K562 (cell line): ENCODE measurements at regions not wholly inside any gene's neighbourhood (a gene's known extent, or its start where the extent isn't known, plus 50 kb on each side); places are given as distances from the start of the nearest gene placed in this dataset.

Source experiments
- ATAC-seq: fragments of 200-7000 bp; cut with Tn5 transposase; 3 replicates; pipeline ENCODE4 v1.9.1; 2020; ENCODE audit warnings: moderate library complexity
- BruUV-seq: library from RNA; stranded (reverse); fragments of 400-500 nt; replicated peaks from 2 replicates; lab custom pipeline; 2021; lab: Mats Ljungman, UMichigan
- CTCF ChIA-PET: fragments of 300-600 bp; formaldehyde crosslinking; extraction: SDS; loops from one replicate; lab custom pipeline; 2021; ENCODE audit warnings: low intra/inter-chr PET ratio; lab: Yijun Ruan, JAX
- POLR2A ChIA-PET: fragments of 300-600, 350-650 bp; sonication (Branson Sonifier 250); formaldehyde crosslinking; extraction: SDS; loops from one replicate; lab custom pipeline; 2021; ENCODE audit warnings: antibody characterized with exemption, inconsistent platforms; lab: Yijun Ruan, JAX
- DNase-seq, 4 experiments: peaks; one replicate each; pipeline versions ENCODE4 v3.0.0 to v3.0.0-alpha.2; 2011 to 2018; ENCODE audit warnings: low spot score in 3 of 4, mixed read lengths in 3 of 4; ENCODE audit errors: extremely low read depth in 1 of 4
- FAIRE-seq: peaks from 2 replicates; lab custom pipeline; 2011; peaks lifted over from hg19 to GRCh38; lab: Jason Lieb, UNC
- H2AFZ ChIP-seq: 2 replicates; pipeline ENCODE4 v1.6.0; 2011; ENCODE audit warnings: low read depth, low read length, control low read depth, inconsistent platforms
- H3K27ac ChIP-seq: fragments of 200-600 bp; 3 replicates; pipeline ENCODE4 v1.8.0; 2011; ENCODE audit warnings: low read depth, mild to moderate bottlenecking, control low read depth, inconsistent platforms, low read length, moderate library complexity, mixed read lengths; ENCODE audit errors: extremely low read depth
- H3K27me3 ChIP-seq, 2 experiments: fragments of 300-600 bp in 1 of 2; 2 replicates in 1 of 2; 3 replicates in 1 of 2; pipeline versions ENCODE4 v1.6.0 to v1.8.0; 2011; ENCODE audit warnings: inconsistent platforms in 2 of 2, low read length in 2 of 2, mild to moderate bottlenecking in 1 of 2, mixed read lengths in 1 of 2, moderate library complexity in 1 of 2; ENCODE audit not compliant: control insufficient read depth in 2 of 2, insufficient read depth in 2 of 2
- H3K36me3 ChIP-seq: fragments of 300-600 bp; 3 replicates; pipeline ENCODE4 v1.8.0; 2011; ENCODE audit warnings: mild to moderate bottlenecking, low read length, inconsistent platforms; ENCODE audit not compliant: control insufficient read depth, insufficient read depth
- H3K4me1 ChIP-seq, 2 experiments: fragments of 200-600 bp in 1 of 2; replicated peaks in 1 of 2; 2 replicates in 1 of 2; 3 replicates in 1 of 2; pipeline versions ENCODE4 v1.5.1 to v1.8.0; 2011; ENCODE audit warnings: inconsistent platforms in 2 of 2, low read length in 2 of 2, mild to moderate bottlenecking in 1 of 2, mixed read lengths in 1 of 2, moderate library complexity in 1 of 2; ENCODE audit not compliant: control insufficient read depth in 2 of 2, insufficient read depth in 2 of 2
- H3K4me2 ChIP-seq: 2 replicates; pipeline ENCODE4 v1.6.1; 2011; ENCODE audit warnings: low read length, control low read depth, inconsistent platforms, mixed read lengths; ENCODE audit not compliant: insufficient read depth
- H3K4me3 ChIP-seq: fragments of 200-600 bp; sonication (generic), shearing (Covaris generic); 2 replicates; pipeline ENCODE4 v1.5.1; 2016; ENCODE audit warnings: control low read depth, inconsistent platforms
- H3K79me2 ChIP-seq: fragments of 200-600 bp; 3 replicates; pipeline ENCODE4 v1.8.0; 2011; ENCODE audit warnings: low read length, inconsistent platforms; ENCODE audit not compliant: control insufficient read depth, insufficient read depth
- H3K9ac ChIP-seq, 2 experiments: 2 replicates each; pipeline versions ENCODE4 v1.6.0 to v1.6.1; 2011; ENCODE audit warnings: low read depth in 2 of 2, low read length in 2 of 2, control low read depth in 1 of 2, inconsistent platforms in 1 of 2, mild to moderate bottlenecking in 1 of 2, mixed read lengths in 1 of 2; ENCODE audit not compliant: insufficient read depth in 1 of 2
- H3K9me1 ChIP-seq: one replicate; pipeline ENCODE4 v1.6.0; 2011; ENCODE audit warnings: inconsistent platforms, mild to moderate bottlenecking, low read length, moderate library complexity; ENCODE audit not compliant: control insufficient read depth, insufficient read depth
- H3K9me3 ChIP-seq: replicated peaks from 2 replicates; pipeline ENCODE4 v1.5.1; 2011; ENCODE audit warnings: low read depth, low read length, inconsistent platforms; ENCODE audit not compliant: control insufficient read depth, insufficient read depth
- H4K20me1 ChIP-seq: replicated peaks from 2 replicates; pipeline ENCODE4 v1.6.1; 2011; ENCODE audit warnings: low read length, inconsistent platforms, mixed read lengths; ENCODE audit not compliant: control insufficient read depth, insufficient read depth
- ARID4B ChIP-seq: sonication (generic); formaldehyde crosslinking; IDR thresholded peaks from 2 replicates; pipeline ENCODE4 v1.8.0; 2022; ENCODE audit warnings: mild to moderate bottlenecking, missing genetic modification reagents
- HIVEP1 ChIP-seq: fragments of 250-450 bp; sonication (Bioruptor Pico); IDR thresholded peaks from 2 replicates; pipeline ENCODE4 v1.4.0; 2020; ENCODE audit warnings: mild to moderate bottlenecking
- HMG20B ChIP-seq: fragments of 250-450 bp; sonication (Bioruptor Pico); IDR thresholded peaks from 2 replicates; pipeline ENCODE4 v1.5.0; 2021; ENCODE audit warnings: mild to moderate bottlenecking
- HOXB6 ChIP-seq: fragments of 250-450 bp; sonication (Bioruptor Pico); IDR thresholded peaks from 2 replicates; pipeline ENCODE4 v1.5.1; 2022; ENCODE audit warnings: mild to moderate bottlenecking, borderline replicate concordance
- MED1 ChIP-seq: sonication (generic); formaldehyde crosslinking; IDR thresholded peaks from 2 replicates; pipeline ENCODE4 v1.8.1; 2023; ENCODE audit warnings: missing genetic modification reagents, borderline replicate concordance
- NFE2 ChIP-seq: IDR thresholded peaks from 2 replicates; pipeline ENCODE4 v1.6.1; 2014; ENCODE audit warnings: antibody characterized with exemption, low read depth
- NFIC ChIP-seq: fragments of 450-650 bp; IDR thresholded peaks from 2 replicates; pipeline ENCODE4 v1.6.1; 2017; ENCODE audit warnings: mild to moderate bottlenecking, inconsistent platforms
- NKRF ChIP-seq: fragments of 450-650 bp; IDR thresholded peaks from 2 replicates; pipeline ENCODE4 v1.6.1; 2016; ENCODE audit warnings: borderline replicate concordance
- RCOR1 ChIP-seq, 2 experiments: IDR thresholded peaks; 2 replicates each; pipeline ENCODE4 v1.6.1; 2012; ENCODE audit warnings: low read depth in 2 of 2, low read length in 2 of 2, borderline replicate concordance in 1 of 2, improper control_type of control experiment in 1 of 2
- TAF7 ChIP-seq: fragments of 450-650 bp; IDR thresholded peaks from 2 replicates; pipeline ENCODE4 v1.6.1; 2016; ENCODE audit warnings: missing genetic modification characterization, missing compliant biosample characterization
- TEAD2 ChIP-seq: fragments of 450-650 bp; IDR thresholded peaks from 2 replicates; pipeline ENCODE4 v1.6.1; 2016; ENCODE audit warnings: missing genetic modification characterization, control low read depth, missing compliant biosample characterization
- ZNF217 ChIP-seq: sonication (generic); formaldehyde crosslinking; IDR thresholded peaks from 2 replicates; pipeline ENCODE4 v1.8.0; 2022; ENCODE audit warnings: mild to moderate bottlenecking, missing genetic modification reagents
- WGBS: fragments of 100-300 bp; shearing (Covaris generic); methylation state at CpG from one replicate; pipeline ENCODE4 v1.1.6; 2016; ENCODE audit warnings: low coverage, mixed read lengths; ENCODE audit not compliant: insufficient coverage; ENCODE audit errors: missing lambda C conversion rate; 5-methylcytosine and 5-hydroxymethylcytosine counted together
- in situ Hi-C: fragments of 300-500 bp; cut with MboI; formaldehyde crosslinking; loops from 4 replicates; pipeline ENCODE4 v1.15.0; 2018; ENCODE audit warnings: inconsistent platforms, mixed read lengths
- intact Hi-C: fragments of 100-400 bp; cut with micrococcal nuclease; formaldehyde crosslinking; loops from 2 replicates; pipeline ENCODE4 v1.14.2; 2022
- TF ChIP-seq, protein P1 (sequence below): fragments of 450-650 bp; IDR thresholded peaks from 2 replicates; pipeline ENCODE4 v1.6.1; 2016; ENCODE audit warnings: low read depth, mild to moderate bottlenecking, moderate library complexity
- TF ChIP-seq, protein P2 (sequence below): fragments of 200-400 bp; formaldehyde crosslinking; IDR thresholded peaks from 2 replicates; pipeline ENCODE4 v1.6.1; 2017; ENCODE audit warnings: mild to moderate bottlenecking, low read depth, low read length, moderate library complexity

GRCh38 chr18:73531601-73532000 lies 616.0 kb downstream of the FBXO15 start:
- Histone ChIP-seq H3K27ac (no peak overlapping the region), H3K4me1 (no peaks in the 10 kb centered on the region), H3K9me3 (no peaks in the 10 kb centered on the region), H3K4me3 (no peak overlapping the region), H3K27me3 (no peaks in the 10 kb centered on the region), H3K9ac (no peak overlapping the region), H3K36me3 (no peaks in the 10 kb centered on the region), H3K9me1 (no peaks in the 10 kb centered on the region), H4K20me1 (no peaks in the 10 kb centered on the region), H3K79me2 (no peaks in the 10 kb centered on the region), H2AFZ (no peak overlapping the region), H3K4me2 (no peak overlapping the region)
- no peak for ATAC-seq
- BruUV-seq, result no TSS peak
- DNase-seq, result no peak
- no peak for FAIRE-seq
- POLR2A ChIA-PET, result no interaction called here
- in situ Hi-C loops (no loop called here), intact Hi-C loops (no loop called here)
- CTCF ChIA-PET, result no interaction called here
- 0% methylated on average over 2 of the region's 3 CpGs for WGBS
- no peak for TF ChIP-seq NFIC
- TF ChIP-seq TEAD2 (tag), result no peak
- no peak for TF ChIP-seq NKRF
- TF ChIP-seq, protein P1, sequence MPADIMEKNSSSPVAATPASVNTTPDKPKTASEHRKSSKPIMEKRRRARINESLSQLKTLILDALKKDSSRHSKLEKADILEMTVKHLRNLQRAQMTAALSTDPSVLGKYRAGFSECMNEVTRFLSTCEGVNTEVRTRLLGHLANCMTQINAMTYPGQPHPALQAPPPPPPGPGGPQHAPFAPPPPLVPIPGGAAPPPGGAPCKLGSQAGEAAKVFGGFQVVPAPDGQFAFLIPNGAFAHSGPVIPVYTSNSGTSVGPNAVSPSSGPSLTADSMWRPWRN, result no peak
- no peak for TF ChIP-seq HOXB6 (CRISPR knock-in tag)
- no peak for TF ChIP-seq ARID4B
- TF ChIP-seq ZNF217, result no peak
- TF ChIP-seq HIVEP1 (CRISPR knock-in tag), result no peak
- TF ChIP-seq HMG20B, result no peak
- TF ChIP-seq, protein P2, sequence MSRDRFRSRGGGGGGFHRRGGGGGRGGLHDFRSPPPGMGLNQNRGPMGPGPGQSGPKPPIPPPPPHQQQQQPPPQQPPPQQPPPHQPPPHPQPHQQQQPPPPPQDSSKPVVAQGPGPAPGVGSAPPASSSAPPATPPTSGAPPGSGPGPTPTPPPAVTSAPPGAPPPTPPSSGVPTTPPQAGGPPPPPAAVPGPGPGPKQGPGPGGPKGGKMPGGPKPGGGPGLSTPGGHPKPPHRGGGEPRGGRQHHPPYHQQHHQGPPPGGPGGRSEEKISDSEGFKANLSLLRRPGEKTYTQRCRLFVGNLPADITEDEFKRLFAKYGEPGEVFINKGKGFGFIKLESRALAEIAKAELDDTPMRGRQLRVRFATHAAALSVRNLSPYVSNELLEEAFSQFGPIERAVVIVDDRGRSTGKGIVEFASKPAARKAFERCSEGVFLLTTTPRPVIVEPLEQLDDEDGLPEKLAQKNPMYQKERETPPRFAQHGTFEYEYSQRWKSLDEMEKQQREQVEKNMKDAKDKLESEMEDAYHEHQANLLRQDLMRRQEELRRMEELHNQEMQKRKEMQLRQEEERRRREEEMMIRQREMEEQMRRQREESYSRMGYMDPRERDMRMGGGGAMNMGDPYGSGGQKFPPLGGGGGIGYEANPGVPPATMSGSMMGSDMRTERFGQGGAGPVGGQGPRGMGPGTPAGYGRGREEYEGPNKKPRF, result no peak
- no peak for TF ChIP-seq NFE2
- no peak for TF ChIP-seq RCOR1 (IDR thresholded peaks at IDR 0.05; ENCODE audit: borderline replicate concordance in 1 of 2, low read depth in 2 of 2, low read length in 2 of 2)
- no peak for TF ChIP-seq MED1
- no peak for TF ChIP-seq TAF7 (tag)
